ENCODE measurements at regions not wholly inside any gene's neighbourhood (a gene's known extent, or its start where the extent isn't known, plus 50 kb on each side); places are given as distances from the start of the nearest gene placed in this dataset.

GRCh38 chr5:126208691-126209090 lies 214.5 kb upstream of the GRAMD2B start:
- no peak for DNase-seq (ENCODE audit: extremely low spot score)
- POLR2A ChIA-PET: no interaction called here
- CTCF ChIA-PET: no interaction called here
- no peak for TF ChIP-seq CTCF (IDR thresholded peaks at IDR 0.05; ENCODE audit: control extremely low read depth, extremely low read depth, low read depth, missing control alignments)

GRCh38 chr5:126210955-126211354 lies 212.3 kb upstream of the GRAMD2B start:
- ChIA-PET POLR2A (no interaction called here), CTCF (no interaction called here)
- no peak for TF ChIP-seq CTCF (IDR thresholded peaks at IDR 0.05; ENCODE audit: control extremely low read depth, extremely low read depth, low read depth, missing control alignments)
- no peak for DNase-seq (ENCODE audit: extremely low spot score)

- TF ChIP-seq CTCF (IDR thresholded peaks at IDR 0.05; ENCODE audit: control extremely low read depth, extremely low read depth, low read depth, missing control alignments): no peak
- ChIA-PET POLR2A (no interaction called here), CTCF (interaction anchor here (1.5 kb wide), 1 partner anchor 10 kb away, joined by 4 read pairs; no protein-coding TSS in a partner anchor)
- no peak for DNase-seq (ENCODE audit: extremely low spot score)
Observed at GRCh38 chr5:126219616-126220015, 203.6 kb upstream of the GRAMD2B start.

- no peak for TF ChIP-seq CTCF (IDR thresholded peaks at IDR 0.05; ENCODE audit: control extremely low read depth, extremely low read depth, low read depth, missing control alignments)
- POLR2A ChIA-PET: no interaction called here
- DNase-seq (ENCODE audit: extremely low spot score): no peak
- CTCF ChIA-PET: interaction anchor here (0.9 to 1.5 kb wide), 2 partner anchors 8 to 17 kb away, joined by 3 to 4 read pairs; no protein-coding TSS in a partner anchor
Observed at GRCh38 chr5:126220725-126221124, 202.5 kb upstream of the GRAMD2B start.

GRCh38 chr5:126228934-126229333 lies 194.3 kb upstream of the GRAMD2B start:
- CTCF ChIA-PET: interaction anchor here (1.6 kb wide), 1 partner anchor 9 kb away, joined by 4 read pairs; no protein-coding TSS in a partner anchor
- no peak for TF ChIP-seq CTCF (IDR thresholded peaks at IDR 0.05; ENCODE audit: control extremely low read depth, extremely low read depth, low read depth, missing control alignments)
- no peak for DNase-seq (ENCODE audit: extremely low spot score)
- POLR2A ChIA-PET: no interaction called here

- CTCF ChIA-PET: no interaction called here
- no peak for DNase-seq (ENCODE audit: extremely low spot score)
- TF ChIP-seq CTCF (IDR thresholded peaks at IDR 0.05; ENCODE audit: control extremely low read depth, extremely low read depth, low read depth, missing control alignments): no peak
Observed at GRCh38 chr5:126233256-126233655, 190.0 kb upstream of the GRAMD2B start.

More at GRCh38 chr5:126233256-126233655, 190.0 kb upstream of the GRAMD2B start:
- POLR2A ChIA-PET: no interaction called here

Data from GM10248 (cell line).